Loucy (cell line): ENCODE measurements at regions not wholly inside any gene's neighbourhood (a gene's known extent, or its start where the extent isn't known, plus 50 kb on each side); places are given as distances from the start of the nearest gene placed in this dataset.
"Not testable (repeated sequence)": the region's sequence is repeated elsewhere in the genome, so short reads cannot be mapped to it uniquely, and the experiment has no call there.

Experiments
- CTCF ChIP-seq: fragments of 200-600 bp; sonication (generic); conservative IDR thresholded peaks from 2 replicates; pipeline ENCODE4 v1.5.1; 2014; ENCODE audit warnings: mild to moderate bottlenecking, antibody characterized with exemption, low read length
- EZH2phosphoT487 ChIP-seq: fragments of 200-600 bp; IDR thresholded peaks from 2 replicates; pipeline ENCODE4 v1.6.1; 2018; ENCODE audit warnings: antibody characterized with exemption, mild to moderate bottlenecking, moderate library complexity, borderline replicate concordance

GRCh38 chr1:182201490-182201889 is 140.0 kb upstream of the ZNF648 start:
- not testable (repeated sequence) for TF ChIP-seq CTCF, EZH2phosphoT487
